ENCODE measurements at regions not wholly inside any gene's neighbourhood (a gene's known extent, or its start where the extent isn't known, plus 50 kb on each side); places are given as distances from the start of the nearest gene placed in this dataset.

- Histone ChIP-seq H3K9ac (ENCODE audit: low read length) (no peak overlapping the region), H3K9me3 (ENCODE audit: control insufficient read depth, low read length) (no peaks in the 10 kb centered on the region), H3K36me3 (ENCODE audit: control insufficient read depth, insufficient read depth, low read length) (no peaks in the 10 kb centered on the region), H3K4me1 (ENCODE audit: control insufficient read depth, insufficient read depth, low read length) (no peaks in the 10 kb centered on the region), H3K27me3 (ENCODE audit: control insufficient read depth, insufficient read depth, low read length) (no peaks in the 10 kb centered on the region), H3K4me3 (ENCODE audit: low read length) (no peak overlapping the region)
These were observed 467.3 kb downstream of the TAF11L14 start for GRCh38 chr5:18101532-18101931.

- no peak overlapping the region for H3K4me3 ChIP-seq (ENCODE audit: low read length)
- H3K4me1 ChIP-seq (ENCODE audit: control insufficient read depth, insufficient read depth, low read length), result no peaks in the 10 kb centered on the region
- no peaks in the 10 kb centered on the region for H3K36me3 ChIP-seq (ENCODE audit: control insufficient read depth, insufficient read depth, low read length)
- no peak overlapping the region for H3K9ac ChIP-seq (ENCODE audit: low read length)
- no peaks in the 10 kb centered on the region for H3K9me3 ChIP-seq (ENCODE audit: control insufficient read depth, low read length)
- H3K27me3 ChIP-seq (ENCODE audit: control insufficient read depth, insufficient read depth, low read length), result no peaks in the 10 kb centered on the region
These were observed 468.5 kb downstream of the TAF11L14 start for GRCh38 chr5:18102733-18103132.

GRCh38 chr5:18105449-18105848, 471.2 kb downstream of the TAF11L14 start:
- Histone ChIP-seq H3K27me3 (ENCODE audit: control insufficient read depth, insufficient read depth, low read length) (no peaks in the 10 kb centered on the region), H3K4me3 (ENCODE audit: low read length) (no peak overlapping the region), H3K9me3 (ENCODE audit: control insufficient read depth, low read length) (no peaks in the 10 kb centered on the region), H3K36me3 (ENCODE audit: control insufficient read depth, insufficient read depth, low read length) (no peaks in the 10 kb centered on the region), H3K9ac (ENCODE audit: low read length) (no peak overlapping the region), H3K4me1 (ENCODE audit: control insufficient read depth, insufficient read depth, low read length) (no peaks in the 10 kb centered on the region)

- Histone ChIP-seq H3K4me1 (ENCODE audit: control insufficient read depth, insufficient read depth, low read length) (no peaks in the 10 kb centered on the region), H3K27me3 (ENCODE audit: control insufficient read depth, insufficient read depth, low read length) (no peaks in the 10 kb centered on the region), H3K36me3 (ENCODE audit: control insufficient read depth, insufficient read depth, low read length) (no peaks in the 10 kb centered on the region), H3K9ac (ENCODE audit: low read length) (no peak overlapping the region), H3K4me3 (ENCODE audit: low read length) (no peak overlapping the region), H3K9me3 (ENCODE audit: control insufficient read depth, low read length) (no peaks in the 10 kb centered on the region)
These were observed 477.7 kb downstream of the TAF11L14 start for GRCh38 chr5:18111906-18112465.

GRCh38 chr5:18113721-18114120, 479.5 kb downstream of the TAF11L14 start:
- Histone ChIP-seq H3K9ac (ENCODE audit: low read length) (no peak overlapping the region), H3K36me3 (ENCODE audit: control insufficient read depth, insufficient read depth, low read length) (no peaks in the 10 kb centered on the region), H3K27me3 (ENCODE audit: control insufficient read depth, insufficient read depth, low read length) (no peaks in the 10 kb centered on the region), H3K4me1 (ENCODE audit: control insufficient read depth, insufficient read depth, low read length) (no peaks in the 10 kb centered on the region), H3K4me3 (ENCODE audit: low read length) (no peak overlapping the region), H3K9me3 (ENCODE audit: control insufficient read depth, low read length) (no peaks in the 10 kb centered on the region)

GRCh38 chr5:18114151-18114757, 480.0 kb downstream of the TAF11L14 start:
- H3K27me3 ChIP-seq (ENCODE audit: control insufficient read depth, insufficient read depth, low read length), result no peaks in the 10 kb centered on the region
- H3K36me3 ChIP-seq (ENCODE audit: control insufficient read depth, insufficient read depth, low read length), result no peaks in the 10 kb centered on the region
- no peak overlapping the region for H3K9ac ChIP-seq (ENCODE audit: low read length)
- H3K4me3 ChIP-seq (ENCODE audit: low read length), result no peak overlapping the region
- H3K4me1 ChIP-seq (ENCODE audit: control insufficient read depth, insufficient read depth, low read length), result no peaks in the 10 kb centered on the region
- H3K9me3 ChIP-seq (ENCODE audit: control insufficient read depth, low read length), result no peaks in the 10 kb centered on the region

- Histone ChIP-seq H3K4me3 (ENCODE audit: low read length) (no peak overlapping the region), H3K9ac (ENCODE audit: low read length) (no peak overlapping the region), H3K27me3 (ENCODE audit: control insufficient read depth, insufficient read depth, low read length) (no peaks in the 10 kb centered on the region), H3K36me3 (ENCODE audit: control insufficient read depth, insufficient read depth, low read length) (no peaks in the 10 kb centered on the region), H3K4me1 (ENCODE audit: control insufficient read depth, insufficient read depth, low read length) (no peaks in the 10 kb centered on the region), H3K9me3 (ENCODE audit: control insufficient read depth, low read length) (no peaks in the 10 kb centered on the region)
These were observed 483.7 kb downstream of the TAF11L14 start for GRCh38 chr5:18117968-18118367.

- no peak overlapping the region for H3K4me3 ChIP-seq (ENCODE audit: low read length)
- H3K27me3 ChIP-seq (ENCODE audit: control insufficient read depth, insufficient read depth, low read length), result no peaks in the 10 kb centered on the region
- no peak overlapping the region for H3K9ac ChIP-seq (ENCODE audit: low read length)
- H3K9me3 ChIP-seq (ENCODE audit: control insufficient read depth, low read length), result no peaks in the 10 kb centered on the region
- H3K36me3 ChIP-seq (ENCODE audit: control insufficient read depth, insufficient read depth, low read length), result no peaks in the 10 kb centered on the region
- H3K4me1 ChIP-seq (ENCODE audit: control insufficient read depth, insufficient read depth, low read length), result no peaks in the 10 kb centered on the region
These were observed 485.0 kb downstream of the TAF11L14 start for GRCh38 chr5:18119156-18119785.

GRCh38 chr5:18141222-18141621, 507.0 kb downstream of the TAF11L14 start:
- Histone ChIP-seq H3K36me3 (ENCODE audit: control insufficient read depth, insufficient read depth, low read length) (no peaks in the 10 kb centered on the region), H3K9ac (ENCODE audit: low read length) (no peak overlapping the region), H3K9me3 (ENCODE audit: control insufficient read depth, low read length) (no peaks in the 10 kb centered on the region), H3K4me3 (ENCODE audit: low read length) (no peak overlapping the region), H3K27me3 (ENCODE audit: control insufficient read depth, insufficient read depth, low read length) (no peaks in the 10 kb centered on the region), H3K4me1 (ENCODE audit: control insufficient read depth, insufficient read depth, low read length) (no peaks in the 10 kb centered on the region)

GRCh38 chr5:18142831-18143230, 508.6 kb downstream of the TAF11L14 start:
- H3K4me3 ChIP-seq (ENCODE audit: low read length), result no peak overlapping the region
- no peaks in the 10 kb centered on the region for H3K9me3 ChIP-seq (ENCODE audit: control insufficient read depth, low read length)
- no peaks in the 10 kb centered on the region for H3K36me3 ChIP-seq (ENCODE audit: control insufficient read depth, insufficient read depth, low read length)
- H3K27me3 ChIP-seq (ENCODE audit: control insufficient read depth, insufficient read depth, low read length), result no peaks in the 10 kb centered on the region
- H3K9ac ChIP-seq (ENCODE audit: low read length), result no peak overlapping the region
- H3K4me1 ChIP-seq (ENCODE audit: control insufficient read depth, insufficient read depth, low read length), result no peaks in the 10 kb centered on the region

GRCh38 chr5:18152671-18153070, 518.4 kb downstream of the TAF11L14 start:
- no peaks in the 10 kb centered on the region for H3K9me3 ChIP-seq (ENCODE audit: control insufficient read depth, low read length)
- no peaks in the 10 kb centered on the region for H3K36me3 ChIP-seq (ENCODE audit: control insufficient read depth, insufficient read depth, low read length)
- H3K4me3 ChIP-seq (ENCODE audit: low read length), result no peak overlapping the region
- no peak overlapping the region for H3K9ac ChIP-seq (ENCODE audit: low read length)
- H3K4me1 ChIP-seq (ENCODE audit: control insufficient read depth, insufficient read depth, low read length), result no peaks in the 10 kb centered on the region
- no peaks in the 10 kb centered on the region for H3K27me3 ChIP-seq (ENCODE audit: control insufficient read depth, insufficient read depth, low read length)

- Histone ChIP-seq H3K9me3 (ENCODE audit: control insufficient read depth, low read length) (no peaks in the 10 kb centered on the region), H3K27me3 (ENCODE audit: control insufficient read depth, insufficient read depth, low read length) (no peaks in the 10 kb centered on the region), H3K4me3 (ENCODE audit: low read length) (no peak overlapping the region), H3K4me1 (ENCODE audit: control insufficient read depth, insufficient read depth, low read length) (no peaks in the 10 kb centered on the region), H3K9ac (ENCODE audit: low read length) (no peak overlapping the region), H3K36me3 (ENCODE audit: control insufficient read depth, insufficient read depth, low read length) (no peaks in the 10 kb centered on the region)
These were observed 523.9 kb downstream of the TAF11L14 start for GRCh38 chr5:18158166-18158565.

All from mucosa of stomach (tissue), 1 donor.